SK-N-SH (cell line): ENCODE measurements at regions not wholly inside any gene's neighbourhood (a gene's known extent, or its start where the extent isn't known, plus 50 kb on each side); places are given as distances from the start of the nearest gene placed in this dataset.

Experiments
- CTCF ChIA-PET: fragments of 300-600, 350-600 bp; formaldehyde crosslinking; extraction: SDS; loops from one replicate; lab custom pipeline; 2021; lab: Yijun Ruan, JAX
- POLR2A ChIA-PET: fragments of 350-600 bp; sonication (Branson Sonifier 250); formaldehyde crosslinking; extraction: SDS; loops from one replicate; lab custom pipeline; 2020; ENCODE audit warnings: antibody characterized with exemption, inconsistent platforms; lab: Yijun Ruan, JAX
- DNase-seq: peaks from one replicate; pipeline ENCODE4 v3.0.0; 2012
- H2AFZ ChIP-seq: fragments of 200-600 bp; sonication (generic); 2 replicates; pipeline ENCODE4 v1.8.1; 2016; ENCODE audit warnings: antibody characterized with exemption, mild to moderate bottlenecking, low read depth
- H3F3A ChIP-seq: fragments of 200-600 bp; sonication (generic); replicated peaks from 2 replicates; pipeline ENCODE3; 2016; ENCODE audit warnings: antibody characterized with exemption, mild to moderate bottlenecking; ENCODE audit not compliant: insufficient read depth
- H3K27ac ChIP-seq, 2 experiments: fragments of 200-500 bp in 1 of 2; fragments of 200-600 bp in 1 of 2; sonication (Bioruptor generic) in 1 of 2; sonication (generic), shearing (Covaris generic) in 1 of 2; 2 replicates each; pipeline versions ENCODE4 v1.5.1 to v1.6.1; 2014 to 2016; ENCODE audit warnings: low read depth in 2 of 2, inconsistent platforms in 1 of 2, low read length in 1 of 2, mild to moderate bottlenecking in 1 of 2, mixed read lengths in 1 of 2
- H3K27me3 ChIP-seq: fragments of 200-600 bp; sonication (generic), shearing (Covaris generic); 2 replicates; pipeline ENCODE4 v1.6.1; 2016; ENCODE audit warnings: mixed run types; ENCODE audit not compliant: insufficient read depth
- H3K36me3 ChIP-seq, 2 experiments: fragments of 200-500 bp in 1 of 2; fragments of 200-600 bp in 1 of 2; sonication (Bioruptor generic) in 1 of 2; sonication (generic) in 1 of 2; replicated peaks in 1 of 2; 2 replicates each; pipeline versions ENCODE3 to v1.5.1; 2014 to 2016; ENCODE audit warnings: low read length in 1 of 2, mild to moderate bottlenecking in 1 of 2; ENCODE audit not compliant: insufficient read depth in 2 of 2, control insufficient read depth in 1 of 2
- H3K4me1 ChIP-seq, 2 experiments: fragments of 200-500 bp in 1 of 2; fragments of 200-600 bp in 1 of 2; sonication (Bioruptor generic) in 1 of 2; sonication (generic), shearing (Covaris generic) in 1 of 2; 2 replicates each; pipeline versions ENCODE4 v1.5.1 to v1.6.1; 2014 to 2016; ENCODE audit warnings: low read depth in 1 of 2, low read length in 1 of 2, mixed run types in 1 of 2; ENCODE audit not compliant: insufficient read depth in 2 of 2, control insufficient read depth in 1 of 2
- H3K4me2 ChIP-seq: fragments of 200-600 bp; sonication (generic), shearing (Covaris generic); 2 replicates; pipeline ENCODE4 v1.6.1; 2017; ENCODE audit warnings: mixed run types
- H3K4me3 ChIP-seq, 2 experiments: fragments of 200-500 bp in 1 of 2; fragments of 200-600 bp in 1 of 2; sonication (Bioruptor generic) in 1 of 2; sonication (generic), shearing (Covaris generic) in 1 of 2; 2 replicates each; pipeline versions ENCODE4 v1.5.1 to v1.8.1; 2014 to 2016; ENCODE audit warnings: low read depth in 2 of 2, inconsistent platforms in 1 of 2, low read length in 1 of 2, mild to moderate bottlenecking in 1 of 2, mixed read lengths in 1 of 2, moderate library complexity in 1 of 2
- H3K79me2 ChIP-seq: fragments of 200-600 bp; sonication (generic); 2 replicates; pipeline ENCODE4 v1.8.1; 2017; ENCODE audit warnings: mild to moderate bottlenecking; ENCODE audit not compliant: insufficient read depth
- H3K9ac ChIP-seq: fragments of 200-600 bp; sonication (generic); 2 replicates; pipeline ENCODE4 v1.6.1; 2017; ENCODE audit warnings: mixed run types
- H3K9me2 ChIP-seq: fragments of 200-600 bp; sonication (generic); 2 replicates; pipeline ENCODE4 v1.6.1; 2017; ENCODE audit warnings: mixed run types
- H3K9me3 ChIP-seq: fragments of 200-600 bp; sonication (generic); 2 replicates; pipeline ENCODE4 v1.6.1; 2017; ENCODE audit warnings: mixed run types, mild to moderate bottlenecking, moderate library complexity
- H4K20me1 ChIP-seq: fragments of 200-600 bp; sonication (generic); 2 replicates; pipeline ENCODE4 v1.6.1; 2017; ENCODE audit warnings: mild to moderate bottlenecking, mixed run types; ENCODE audit not compliant: insufficient read depth
- ELF1 ChIP-seq: IDR thresholded peaks from 2 replicates; pipeline ENCODE4 v1.4.0; 2012
- FOXJ3 ChIP-seq: sonication (generic); formaldehyde crosslinking; IDR thresholded peaks from 2 replicates; pipeline ENCODE4 v1.5.1; 2020; ENCODE audit warnings: mild to moderate bottlenecking, missing genetic modification reagents
- FOXM1 ChIP-seq: IDR thresholded peaks from 2 replicates; pipeline ENCODE4 v1.4.0; 2012; ENCODE audit warnings: low read depth, mild to moderate bottlenecking
- GABPA ChIP-seq: IDR thresholded peaks from 2 replicates; pipeline ENCODE4 v1.4.0; 2012; ENCODE audit warnings: low read depth, mild to moderate bottlenecking
- GATA2 ChIP-seq: sonication (generic); formaldehyde crosslinking; IDR thresholded peaks from 2 replicates; pipeline ENCODE4 v1.5.0; 2020; ENCODE audit warnings: mild to moderate bottlenecking, missing genetic modification reagents
- JUND ChIP-seq: IDR thresholded peaks from 2 replicates; pipeline ENCODE4 v1.4.0; 2012
- MAX ChIP-seq: IDR thresholded peaks from 2 replicates; pipeline ENCODE4 v1.4.0; 2012; ENCODE audit warnings: low read depth
- MEF2A ChIP-seq: IDR thresholded peaks from 2 replicates; pipeline ENCODE4 v1.4.0; 2012; ENCODE audit warnings: low read depth, borderline replicate concordance
- MXI1 ChIP-seq: IDR thresholded peaks from 2 replicates; pipeline ENCODE4 v1.6.1; 2012; ENCODE audit warnings: mild to moderate bottlenecking, low read depth, low read length, improper control_type of control experiment
- NRF1 ChIP-seq: IDR thresholded peaks from 2 replicates; pipeline ENCODE4 v1.6.1; 2012; ENCODE audit warnings: low read depth, mild to moderate bottlenecking, low read length
- PBX3 ChIP-seq: IDR thresholded peaks from 2 replicates; pipeline ENCODE4; 2012
- RFX5 ChIP-seq: IDR thresholded peaks from 2 replicates; pipeline ENCODE4 v1.6.1; 2012; ENCODE audit warnings: mild to moderate bottlenecking, improper control_type of control experiment, low read length
- RXRA ChIP-seq: IDR thresholded peaks from 2 replicates; pipeline ENCODE4 v1.4.0; 2012; ENCODE audit warnings: low read depth, mild to moderate bottlenecking, borderline replicate concordance
- SIN3A ChIP-seq: IDR thresholded peaks from 2 replicates; pipeline ENCODE4 v1.6.1; 2012; ENCODE audit warnings: low read depth, mild to moderate bottlenecking, low read length, moderate library complexity, borderline replicate concordance
- SMC3 ChIP-seq: IDR thresholded peaks from 2 replicates; pipeline ENCODE4 v1.6.1; 2012; ENCODE audit warnings: low read depth, low read length, improper control_type of control experiment
- USF2 ChIP-seq: fragments of 150-350 bp; IDR thresholded peaks from 2 replicates; pipeline ENCODE4 v1.6.1; 2017; ENCODE audit warnings: antibody characterized with exemption, low read length, low read depth, borderline replicate concordance
- YY1 ChIP-seq: IDR thresholded peaks from 2 replicates; pipeline ENCODE4 v1.4.0; 2012; ENCODE audit warnings: low read depth, mild to moderate bottlenecking
- ZBTB33 ChIP-seq: IDR thresholded peaks from 2 replicates; pipeline ENCODE4 v1.4.0; 2012; ENCODE audit warnings: low read depth, borderline replicate concordance
- WGBS: methylation state at CpG from one replicate; pipeline ENCODE4 v1.1.6; 2017; ENCODE audit warnings: low lambda C conversion rate; 5-methylcytosine and 5-hydroxymethylcytosine counted together

GRCh38 chr10:43013065-43013464 lies 63.8 kb upstream of the RET start:
- Histone ChIP-seq H3F3A (no peaks in the 10 kb centered on the region), H3K4me2 (no peak overlapping the region), H3K27ac (no peak overlapping the region), H3K27me3 (no peaks in the 10 kb centered on the region), H3K9me2 (no peaks in the 10 kb centered on the region), H3K79me2 (no peaks in the 10 kb centered on the region), H2AFZ (no peak overlapping the region), H3K9ac (no peak overlapping the region), H3K4me1 (no peaks in the 10 kb centered on the region; a peak in 1 of 4 replicates), H3K36me3 (no peaks in the 10 kb centered on the region), H3K9me3 (no peaks in the 10 kb centered on the region), H4K20me1 (no peaks in the 10 kb centered on the region), H3K4me3 (no peak overlapping the region)
- CTCF ChIA-PET: no interaction called here
- DNase-seq: no peak
- no peak for TF ChIP-seq FOXM1
- no peak for TF ChIP-seq USF2
- 36% methylated on average over 1 of the region's 1 CpG for WGBS
- POLR2A ChIA-PET: no interaction called here

- no peaks in the 10 kb centered on the region for H3K36me3 ChIP-seq
- TF ChIP-seq ZBTB33: no peak
- no peak for TF ChIP-seq MEF2A
- TF ChIP-seq SIN3A: no peak
- TF ChIP-seq JUND: no peak
- no peak for TF ChIP-seq SMC3
- no peak for TF ChIP-seq NRF1
- CTCF ChIA-PET: no interaction called here
- H3K9me2 ChIP-seq: no peaks in the 10 kb centered on the region
- POLR2A ChIA-PET: no interaction called here
- no peaks in the 10 kb centered on the region for H3K79me2 ChIP-seq
- no peak overlapping the region for H3K9ac ChIP-seq
- H4K20me1 ChIP-seq: no peaks in the 10 kb centered on the region
- no peak for DNase-seq
- no peaks in the 10 kb centered on the region for H3K9me3 ChIP-seq
- H3K27ac ChIP-seq: no peak overlapping the region; a peak in 1 of 4 replicates
- H3K4me2 ChIP-seq: no peak overlapping the region
- WGBS: 48% methylated on average over 3 of the region's 3 CpGs
- H3K4me3 ChIP-seq: no peak overlapping the region
- H3F3A ChIP-seq: no peaks in the 10 kb centered on the region
- H3K4me1 ChIP-seq: peaks cover 0 to 38% of the 10 kb centered on the region in 2 experiments; a peak in 1 of 4 replicates
- no peak overlapping the region for H2AFZ ChIP-seq
- H3K27me3 ChIP-seq: no peaks in the 10 kb centered on the region; the same call in 1 of the 2 replicates
Observed at GRCh38 chr10:43024524-43024923, 52.3 kb upstream of the RET start.

- no peak overlapping the region for H2AFZ ChIP-seq
- TF ChIP-seq PBX3: no peak
- TF ChIP-seq SMC3: no peak
- no peak for TF ChIP-seq GABPA
- TF ChIP-seq GATA2: no peak
- TF ChIP-seq ELF1: no peak
- no peak for TF ChIP-seq MAX
- no peak for TF ChIP-seq MXI1
- TF ChIP-seq MEF2A: no peak
- no peak for TF ChIP-seq FOXJ3
- TF ChIP-seq YY1: no peak
- TF ChIP-seq NRF1: no peak
- TF ChIP-seq RFX5: no peak
- no peak for TF ChIP-seq RXRA
Observed at GRCh38 chr10:43024942-43025700, 51.7 kb upstream of the RET start.

More at GRCh38 chr10:43024942-43025700, 51.7 kb upstream of the RET start:
- no peaks in the 10 kb centered on the region for H3K9me2 ChIP-seq
- H3F3A ChIP-seq: no peaks in the 10 kb centered on the region
- no peaks in the 10 kb centered on the region; the same call in 1 of the 2 replicates for H3K27me3 ChIP-seq
- H4K20me1 ChIP-seq: no peaks in the 10 kb centered on the region
- no peak for DNase-seq
- no peak overlapping the region for H3K4me2 ChIP-seq
- no peaks in the 10 kb centered on the region for H3K36me3 ChIP-seq
- no peaks in the 10 kb centered on the region for H3K9me3 ChIP-seq
- H3K9ac ChIP-seq: no peak overlapping the region
- H3K4me3 ChIP-seq: no peak overlapping the region
- peaks cover 0 to 38% of the 10 kb centered on the region in 2 experiments; a peak in 1 of 4 replicates for H3K4me1 ChIP-seq
- ChIA-PET POLR2A (no interaction called here), CTCF (no interaction called here)
- H3K79me2 ChIP-seq: no peaks in the 10 kb centered on the region
- no peak overlapping the region; a peak in 1 of 4 replicates for H3K27ac ChIP-seq
- 39% methylated on average over 10 of the region's 11 CpGs for WGBS
